ENCODE measurements at regions not wholly inside any gene's neighbourhood (a gene's known extent, or its start where the extent isn't known, plus 50 kb on each side); places are given as distances from the start of the nearest gene placed in this dataset.

GRCh38 chr6:113420290-113420689 lies 436.9 kb upstream of the MARCKS start:
- H3K4me3 ChIP-seq = no peak overlapping the region
- H3K27ac ChIP-seq = no peak overlapping the region
- no peaks in the 10 kb centered on the region for H3K4me1 ChIP-seq
- no peaks in the 10 kb centered on the region for H3K36me3 ChIP-seq
- no peaks in the 10 kb centered on the region for H3K27me3 ChIP-seq
- H3K9me3 ChIP-seq = no peaks in the 10 kb centered on the region
- DNase-seq (ENCODE audit: low spot score) = no peak
- TF ChIP-seq CTCF (IDR thresholded peaks at IDR 0.05) = no peak

GRCh38 chr6:113421997-113422396 lies 435.1 kb upstream of the MARCKS start:
- no peaks in the 10 kb centered on the region for H3K4me1 ChIP-seq
- H3K4me3 ChIP-seq = no peak overlapping the region
- no peaks in the 10 kb centered on the region for H3K27me3 ChIP-seq
- no peak overlapping the region for H3K27ac ChIP-seq
- TF ChIP-seq CTCF (IDR thresholded peaks at IDR 0.05) = no peak
- no peak for DNase-seq (ENCODE audit: low spot score)
- H3K9me3 ChIP-seq = no peaks in the 10 kb centered on the region
- H3K36me3 ChIP-seq = no peaks in the 10 kb centered on the region

GRCh38 chr6:113423956-113424355 lies 433.2 kb upstream of the MARCKS start:
- Histone ChIP-seq H3K4me3 (no peak overlapping the region), H3K27me3 (no peaks in the 10 kb centered on the region), H3K4me1 (no peaks in the 10 kb centered on the region), H3K9me3 (no peaks in the 10 kb centered on the region), H3K27ac (no peak overlapping the region), H3K36me3 (no peaks in the 10 kb centered on the region)
- no peak for TF ChIP-seq CTCF (IDR thresholded peaks at IDR 0.05)
- DNase-seq (ENCODE audit: low spot score) = no peak

GRCh38 chr6:113425977-113426660 lies 431.0 kb upstream of the MARCKS start:
- no peak for TF ChIP-seq CTCF (IDR thresholded peaks at IDR 0.05)
- no peak overlapping the region for H3K4me3 ChIP-seq
- no peaks in the 10 kb centered on the region for H3K27me3 ChIP-seq
- no peaks in the 10 kb centered on the region for H3K4me1 ChIP-seq
- H3K9me3 ChIP-seq = no peaks in the 10 kb centered on the region
- no peak for DNase-seq (ENCODE audit: low spot score)
- no peaks in the 10 kb centered on the region for H3K36me3 ChIP-seq
- no peak overlapping the region for H3K27ac ChIP-seq

- Histone ChIP-seq H3K4me1 (no peaks in the 10 kb centered on the region), H3K27me3 (no peaks in the 10 kb centered on the region), H3K36me3 (no peaks in the 10 kb centered on the region), H3K27ac (no peak overlapping the region), H3K9me3 (no peaks in the 10 kb centered on the region), H3K4me3 (no peak overlapping the region)
- no peak for TF ChIP-seq CTCF (IDR thresholded peaks at IDR 0.05)
- DNase-seq (ENCODE audit: low spot score) = no peak
Measured at GRCh38 chr6:113427617-113428016, 429.5 kb upstream of the MARCKS start.

- peaks cover 0 to 6% of the 10 kb centered on the region in 2 donors for H3K4me1 ChIP-seq
- H3K4me3 ChIP-seq = no peak overlapping the region
- no peak for TF ChIP-seq CTCF (IDR thresholded peaks at IDR 0.05)
- H3K9me3 ChIP-seq = no peaks in the 10 kb centered on the region
- no peaks in the 10 kb centered on the region for H3K27me3 ChIP-seq
- no peaks in the 10 kb centered on the region for H3K36me3 ChIP-seq
- DNase-seq (ENCODE audit: low spot score) = no peak
- H3K27ac ChIP-seq = no peak overlapping the region
Measured at GRCh38 chr6:113428702-113429101, 428.4 kb upstream of the MARCKS start.
